Glutamatergic neuron (in vitro differentiated cells): ENCODE measurements at regions not wholly inside any gene's neighbourhood (a gene's known extent, or its start where the extent isn't known, plus 50 kb on each side); places are given as distances from the start of the nearest gene placed in this dataset.

ENCODE experiments used
- DNase-seq: peaks from one replicate; pipeline ENCODE4 v3.0.0; 2022
- H3K27ac Mint-ChIP-seq: one replicate; pipeline ENCODE4 v1.8.0; 2020; ENCODE audit warnings: mild to moderate bottlenecking, mixed read lengths, inconsistent platforms; ENCODE audit not compliant: unreplicated experiment
- H3K27me3 Mint-ChIP-seq: one replicate; pipeline ENCODE4 v1.8.0; 2020; ENCODE audit warnings: mild to moderate bottlenecking, moderate library complexity, mixed read lengths, inconsistent platforms; ENCODE audit not compliant: unreplicated experiment
- H3K36me3 Mint-ChIP-seq: one replicate; pipeline ENCODE4 v1.8.0; 2020; ENCODE audit warnings: mild to moderate bottlenecking, mixed read lengths, inconsistent platforms; ENCODE audit not compliant: unreplicated experiment
- H3K4me1 Mint-ChIP-seq: one replicate; pipeline ENCODE4 v1.8.0; 2020; ENCODE audit warnings: mild to moderate bottlenecking, low read depth, mixed read lengths, inconsistent platforms; ENCODE audit not compliant: unreplicated experiment
- H3K4me3 Mint-ChIP-seq: one replicate; pipeline ENCODE4 v1.8.0; 2020; ENCODE audit warnings: mild to moderate bottlenecking, mixed read lengths, inconsistent platforms; ENCODE audit not compliant: unreplicated experiment
- H3K9me3 Mint-ChIP-seq: one replicate; pipeline ENCODE4 v1.8.0; 2020; ENCODE audit warnings: mild to moderate bottlenecking, moderate library complexity, mixed read lengths, inconsistent platforms; ENCODE audit not compliant: unreplicated experiment
- TF ChIP-seq, protein P1 (sequence below): fragments of 200-600 bp; sonication (generic); IDR thresholded peaks from one replicate; pipeline ENCODE4 v1.5.0; 2021; ENCODE audit not compliant: partially characterized antibody, unreplicated experiment

DNA sequence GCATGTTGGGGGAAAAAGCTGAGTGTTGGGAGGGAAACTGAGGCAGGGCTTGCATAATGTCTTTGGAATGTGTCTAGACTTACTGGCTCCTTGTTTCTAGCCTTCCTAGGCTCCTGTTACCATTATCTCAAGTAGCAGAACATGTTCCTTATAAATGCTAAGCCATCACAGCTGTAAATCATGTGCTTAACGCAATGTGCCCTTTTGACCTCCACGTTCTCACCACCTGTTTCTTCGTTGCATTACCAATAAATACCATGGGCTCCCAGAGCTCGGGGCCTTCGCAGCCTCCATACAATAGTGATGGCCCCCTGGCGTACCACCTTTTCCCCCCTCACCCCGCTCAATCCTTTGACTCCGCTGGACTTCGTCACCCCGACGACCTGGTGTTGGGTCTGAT is 54.0 kb upstream of the CWC22 start:
- H3K36me3 Mint-ChIP-seq = no peaks in the 10 kb centered on the region

GRCh38 chr2:180058993-180059392 is 51.9 kb upstream of the CWC22 start:
- no peaks in the 10 kb centered on the region for H3K27me3 Mint-ChIP-seq
- no peak overlapping the region for H3K4me3 Mint-ChIP-seq
- H3K9me3 Mint-ChIP-seq = peaks cover 2% of the 10 kb centered on the region
- H3K36me3 Mint-ChIP-seq = no peaks in the 10 kb centered on the region
- H3K27ac Mint-ChIP-seq = no peak overlapping the region
- H3K4me1 Mint-ChIP-seq = peaks cover 4% of the 10 kb centered on the region
- DNase-seq = no peak
- TF ChIP-seq, protein P1, sequence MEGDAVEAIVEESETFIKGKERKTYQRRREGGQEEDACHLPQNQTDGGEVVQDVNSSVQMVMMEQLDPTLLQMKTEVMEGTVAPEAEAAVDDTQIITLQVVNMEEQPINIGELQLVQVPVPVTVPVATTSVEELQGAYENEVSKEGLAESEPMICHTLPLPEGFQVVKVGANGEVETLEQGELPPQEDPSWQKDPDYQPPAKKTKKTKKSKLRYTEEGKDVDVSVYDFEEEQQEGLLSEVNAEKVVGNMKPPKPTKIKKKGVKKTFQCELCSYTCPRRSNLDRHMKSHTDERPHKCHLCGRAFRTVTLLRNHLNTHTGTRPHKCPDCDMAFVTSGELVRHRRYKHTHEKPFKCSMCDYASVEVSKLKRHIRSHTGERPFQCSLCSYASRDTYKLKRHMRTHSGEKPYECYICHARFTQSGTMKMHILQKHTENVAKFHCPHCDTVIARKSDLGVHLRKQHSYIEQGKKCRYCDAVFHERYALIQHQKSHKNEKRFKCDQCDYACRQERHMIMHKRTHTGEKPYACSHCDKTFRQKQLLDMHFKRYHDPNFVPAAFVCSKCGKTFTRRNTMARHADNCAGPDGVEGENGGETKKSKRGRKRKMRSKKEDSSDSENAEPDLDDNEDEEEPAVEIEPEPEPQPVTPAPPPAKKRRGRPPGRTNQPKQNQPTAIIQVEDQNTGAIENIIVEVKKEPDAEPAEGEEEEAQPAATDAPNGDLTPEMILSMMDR = no peak

More for the DNA sequence above, 54.0 kb upstream of the CWC22 start:
- no peak overlapping the region for H3K4me3 Mint-ChIP-seq
- H3K4me1 Mint-ChIP-seq = peaks cover 2% of the 10 kb centered on the region
- DNase-seq = no peak
- H3K27me3 Mint-ChIP-seq = no peaks in the 10 kb centered on the region
- TF ChIP-seq, protein P1 = no peak
- H3K9me3 Mint-ChIP-seq = no peaks in the 10 kb centered on the region
- H3K27ac Mint-ChIP-seq = no peak overlapping the region

DNA sequence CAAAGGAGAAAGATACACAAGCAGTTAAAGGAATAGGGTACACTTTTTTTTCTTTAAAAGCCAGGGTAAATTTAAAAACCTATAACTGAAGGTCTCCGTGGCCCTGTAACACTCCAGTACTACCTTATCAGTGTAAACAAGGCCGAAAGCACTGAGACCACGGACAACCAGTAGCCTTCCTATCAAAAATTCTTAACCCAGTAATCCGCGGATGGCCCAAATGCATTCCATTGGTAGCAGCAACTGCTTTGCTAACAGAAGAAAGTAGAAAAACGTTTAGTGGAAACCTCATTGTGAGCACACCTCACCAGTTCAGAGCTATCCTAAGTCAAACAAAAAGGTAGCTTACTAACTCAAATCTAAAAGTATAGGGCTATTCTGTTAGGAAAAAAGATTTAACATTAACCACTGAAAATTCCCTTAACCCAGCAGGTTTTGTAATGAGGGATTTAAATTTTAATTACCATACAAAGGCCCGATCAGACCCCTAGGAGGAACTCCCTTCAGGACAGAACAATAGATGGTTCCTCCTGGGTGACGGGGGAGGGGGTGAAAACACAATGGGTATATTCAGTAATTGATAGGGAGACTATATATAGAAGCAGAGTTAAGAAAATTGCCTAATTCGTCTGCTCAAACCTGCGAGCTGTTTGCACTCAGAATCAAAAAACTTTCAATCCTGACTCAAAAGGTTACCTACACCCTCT is 50.8 kb upstream of the CWC22 start:
- no peak overlapping the region for H3K4me3 Mint-ChIP-seq
- H3K36me3 Mint-ChIP-seq = no peaks in the 10 kb centered on the region
- peaks cover 4% of the 10 kb centered on the region for H3K4me1 Mint-ChIP-seq
- TF ChIP-seq, protein P1 = no peak
- peaks cover 2% of the 10 kb centered on the region for H3K9me3 Mint-ChIP-seq
- no peak for DNase-seq
- H3K27me3 Mint-ChIP-seq = no peaks in the 10 kb centered on the region
- no peak overlapping the region for H3K27ac Mint-ChIP-seq
